A549 (cell line): ENCODE measurements at regions not wholly inside any gene's neighbourhood (a gene's known extent, or its start where the extent isn't known, plus 50 kb on each side); places are given as distances from the start of the nearest gene placed in this dataset.

ENCODE experiments used
- ATAC-seq, 2 experiments: fragments of 200-7000 bp in 1 of 2; fragments of >200 bp in 1 of 2; cut with Nextera tagmentation in 1 of 2; cut with Tn5 transposase in 1 of 2; 3 replicates each; pipeline versions ENCODE4 v1.8.0 to v1.9.1; 2018 to 2020; ENCODE audit warnings: mild to moderate bottlenecking in 1 of 2, moderate library complexity in 1 of 2
- CTCF ChIA-PET: fragments of 300-600 bp; sonication (Branson Sonifier 250); formaldehyde crosslinking; extraction: SDS; loops from one replicate; lab custom pipeline; 2021; ENCODE audit warnings: antibody characterized with exemption, inconsistent platforms; lab: Yijun Ruan, JAX
- POLR2A ChIA-PET: fragments of 350-600 bp; formaldehyde crosslinking; extraction: SDS; loops from one replicate; lab custom pipeline; 2021; ENCODE audit warnings: antibody characterized with exemption, inconsistent platforms; lab: Yijun Ruan, JAX
- DNase-seq, 2 experiments: peaks; one replicate each; pipeline versions ENCODE4 v3.0.0 to v3.0.0-alpha.2; 2011 to 2016; ENCODE audit warnings: low read depth in 1 of 2, low spot score in 1 of 2
- FAIRE-seq: peaks from 2 replicates; lab custom pipeline; 2011; peaks lifted over from hg19 to GRCh38; lab: Jason Lieb, UNC
- H3K27ac ChIP-seq, 2 experiments: fragments of >200 bp; sonication (Bioruptor Twin); formaldehyde crosslinking; 3 replicates each; pipeline ENCODE4 v1.5.1; 2016 to 2017
- H3K4me1 ChIP-seq: fragments of >200 bp; sonication (Bioruptor Twin); formaldehyde crosslinking; 3 replicates; pipeline ENCODE4 v1.6.1; 2016
- H3K4me2 ChIP-seq: fragments of >200 bp; sonication (Bioruptor Twin); formaldehyde crosslinking; 3 replicates; pipeline ENCODE4 v1.6.1; 2016
- H3K4me3 ChIP-seq: fragments of >200 bp; sonication (Bioruptor Twin); formaldehyde crosslinking; 3 replicates; pipeline ENCODE4 v1.5.1; 2016
- H3K9me3 ChIP-seq: fragments of >200 bp; sonication (Bioruptor Twin); formaldehyde crosslinking; 3 replicates; pipeline ENCODE4 v1.6.1; 2016
- CBX2 ChIP-seq: fragments of 200-600 bp; sonication (generic); IDR thresholded peaks from 2 replicates; pipeline ENCODE4 v1.6.1; 2016; ENCODE audit warnings: low read depth, mild to moderate bottlenecking, borderline replicate concordance
- CBX8 ChIP-seq: fragments of 200-600 bp; sonication (generic); IDR thresholded peaks from 2 replicates; pipeline ENCODE4 v1.6.1; 2016
- CEBPB ChIP-seq, 2 experiments: fragments of >200 bp in 1 of 2; sonication (Bioruptor Twin) in 1 of 2; formaldehyde crosslinking in 1 of 2; IDR thresholded peaks; 2 replicates each; pipeline ENCODE4 v1.6.1; 2012 to 2016
- CHD4 ChIP-seq: fragments of 200-600 bp; sonication (generic); IDR thresholded peaks from 2 replicates; pipeline ENCODE4 v1.6.1; 2016; ENCODE audit warnings: antibody characterized with exemption, mild to moderate bottlenecking, borderline replicate concordance
- FOSB ChIP-seq: fragments of 250-450 bp; sonication (Bioruptor Pico); IDR thresholded peaks from 2 replicates; pipeline ENCODE4 v1.5.0; 2020; ENCODE audit warnings: mild to moderate bottlenecking, moderate library complexity
- FOXS1 ChIP-seq: fragments of 250-450 bp; sonication (Bioruptor Pico); IDR thresholded peaks from 2 replicates; pipeline ENCODE4 v1.5.0; 2020; ENCODE audit warnings: mild to moderate bottlenecking, moderate library complexity
- GATA3 ChIP-seq: IDR thresholded peaks from 2 replicates; pipeline ENCODE4 v1.6.1; 2012; ENCODE audit warnings: borderline replicate concordance
- HOXA7 ChIP-seq: fragments of 250-450 bp; sonication (Bioruptor Pico); IDR thresholded peaks from 2 replicates; pipeline ENCODE4 v1.5.0; 2020; ENCODE audit warnings: mild to moderate bottlenecking, moderate library complexity
- HOXB5 ChIP-seq: fragments of 250-450 bp; sonication (Bioruptor Pico); IDR thresholded peaks from 2 replicates; pipeline ENCODE4 v1.5.0; 2020; ENCODE audit warnings: mild to moderate bottlenecking, moderate library complexity
- JUNB ChIP-seq: fragments of >200 bp; sonication (Bioruptor Twin); formaldehyde crosslinking; IDR thresholded peaks from 2 replicates; pipeline ENCODE4 v1.6.1; 2016
- KDM1A ChIP-seq: fragments of 200-600 bp; sonication (generic); IDR thresholded peaks from 2 replicates; pipeline ENCODE4 v1.6.1; 2016; ENCODE audit warnings: low read depth, mild to moderate bottlenecking
- MAFK ChIP-seq: fragments of 450-650 bp; IDR thresholded peaks from 2 replicates; pipeline ENCODE4 v1.6.1; 2014; ENCODE audit not compliant: partially characterized antibody
- NFE2L2 ChIP-seq: fragments of 150-350 bp; conservative IDR thresholded peaks from 2 replicates; pipeline ENCODE4 v1.6.1; 2014; ENCODE audit warnings: low read length
- NPAS2 ChIP-seq: fragments of 250-450 bp; sonication (Bioruptor Pico); IDR thresholded peaks from 2 replicates; pipeline ENCODE4 v1.8.0; 2022; ENCODE audit warnings: mild to moderate bottlenecking, moderate library complexity, borderline replicate concordance
- NR3C1 ChIP-seq: fragments of >200 bp; sonication (Bioruptor Twin); formaldehyde crosslinking; IDR thresholded peaks from 3 replicates; pipeline ENCODE4 v1.6.1; 2017
- RCOR1 ChIP-seq: fragments of 150-350 bp; IDR thresholded peaks from 2 replicates; pipeline ENCODE4 v1.6.1; 2014; ENCODE audit warnings: antibody characterized with exemption, low read length, low read depth
- RFX5 ChIP-seq: fragments of 450-650 bp; IDR thresholded peaks from 2 replicates; pipeline ENCODE4 v1.7.1; 2014; ENCODE audit warnings: antibody characterized with exemption, mild to moderate bottlenecking, moderate library complexity
- SMC3 ChIP-seq: fragments of >200 bp; sonication (Bioruptor Twin); formaldehyde crosslinking; IDR thresholded peaks from 3 replicates; pipeline ENCODE4 v1.6.1; 2018; ENCODE audit warnings: inconsistent platforms
- TP53 ChIP-seq: fragments of 250-450 bp; sonication (Bioruptor Pico); IDR thresholded peaks from 2 replicates; pipeline ENCODE4 v1.5.0; 2021; ENCODE audit warnings: mild to moderate bottlenecking, moderate library complexity
- ZC3H11A ChIP-seq: fragments of 450-650 bp; IDR thresholded peaks from 2 replicates; pipeline ENCODE4 v1.6.1; 2014; ENCODE audit warnings: antibody characterized with exemption, mild to moderate bottlenecking
- WGBS: methylation state at CpG from one replicate; pipeline ENCODE4 v1.1.6; 2017; ENCODE audit errors: missing lambda C conversion rate; 5-methylcytosine and 5-hydroxymethylcytosine counted together
- TF ChIP-seq, protein P1 (sequence below): fragments of 250-450 bp; sonication (Bioruptor Pico); IDR thresholded peaks from 2 replicates; pipeline ENCODE4 v1.5.0; 2021; ENCODE audit warnings: mild to moderate bottlenecking, moderate library complexity, borderline replicate concordance
- TF ChIP-seq, protein P2 (sequence below): fragments of 450-650 bp; IDR thresholded peaks from 2 replicates; pipeline ENCODE4 v1.6.1; 2014; ENCODE audit warnings: antibody characterized with exemption
- TF ChIP-seq, protein P3 (sequence below): fragments of >200 bp; sonication (Bioruptor Twin); formaldehyde crosslinking; IDR thresholded peaks from 3 replicates; pipeline ENCODE4 v1.6.1; 2016
- TF ChIP-seq, protein P4 (sequence below): IDR thresholded peaks from 2 replicates; pipeline ENCODE4 v1.6.1; 2012; ENCODE audit warnings: low read depth, borderline replicate concordance
- TF ChIP-seq, protein P5 (sequence below): fragments of 200-600 bp; sonication (generic); IDR thresholded peaks from 2 replicates; pipeline ENCODE4 v1.6.1; 2016; ENCODE audit warnings: antibody characterized with exemption, mild to moderate bottlenecking, moderate library complexity
- TF ChIP-seq, protein P6 (sequence below): IDR thresholded peaks from 2 replicates; pipeline ENCODE4 v1.6.1; 2012
- TF ChIP-seq, protein P7 (sequence below): fragments of >200 bp; sonication (Bioruptor Twin); formaldehyde crosslinking; IDR thresholded peaks from 3 replicates; pipeline ENCODE4 v1.5.1; 2016
- TF ChIP-seq, protein P8 (sequence below): fragments of 250-450 bp; sonication (Bioruptor Pico); IDR thresholded peaks from 2 replicates; pipeline ENCODE4 v1.5.0; 2020; ENCODE audit warnings: low read depth, mild to moderate bottlenecking, moderate library complexity

DNA sequence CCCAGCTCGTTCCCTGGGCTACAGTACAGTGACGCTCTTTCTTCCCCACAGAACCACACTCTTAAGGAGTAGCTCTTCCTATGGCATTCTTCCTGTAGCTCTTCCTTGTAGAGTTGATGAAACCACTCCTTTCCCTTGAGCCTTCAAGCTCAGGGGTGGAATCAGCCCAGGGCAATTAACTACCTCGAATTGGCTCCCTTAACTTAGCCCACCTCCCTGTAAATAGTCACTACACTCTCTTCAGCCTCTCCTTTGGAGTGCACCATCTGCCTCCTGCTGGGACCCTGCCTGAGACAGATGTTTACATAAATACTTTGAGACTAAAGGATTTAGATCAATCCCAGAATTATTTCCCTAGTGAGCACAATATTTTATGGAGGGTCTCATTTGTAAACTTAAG lies 537.8 kb upstream of the AUTS2 start (continued):
- TF ChIP-seq, protein P1, sequence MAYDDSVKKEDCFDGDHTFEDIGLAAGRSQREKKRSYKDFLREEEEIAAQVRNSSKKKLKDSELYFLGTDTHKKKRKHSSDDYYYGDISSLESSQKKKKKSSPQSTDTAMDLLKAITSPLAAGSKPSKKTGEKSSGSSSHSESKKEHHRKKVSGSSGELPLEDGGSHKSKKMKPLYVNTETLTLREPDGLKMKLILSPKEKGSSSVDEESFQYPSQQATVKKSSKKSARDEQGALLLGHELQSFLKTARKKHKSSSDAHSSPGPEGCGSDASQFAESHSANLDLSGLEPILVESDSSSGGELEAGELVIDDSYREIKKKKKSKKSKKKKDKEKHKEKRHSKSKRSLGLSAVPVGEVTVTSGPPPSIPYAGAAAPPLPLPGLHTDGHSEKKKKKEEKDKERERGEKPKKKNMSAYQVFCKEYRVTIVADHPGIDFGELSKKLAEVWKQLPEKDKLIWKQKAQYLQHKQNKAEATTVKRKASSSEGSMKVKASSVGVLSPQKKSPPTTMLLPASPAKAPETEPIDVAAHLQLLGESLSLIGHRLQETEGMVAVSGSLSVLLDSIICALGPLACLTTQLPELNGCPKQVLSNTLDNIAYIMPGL (CRISPR knock-in tag), result no peak
- no peak for TF ChIP-seq NFE2L2
- TF ChIP-seq TP53, result no peak
- TF ChIP-seq RCOR1, result no peak
- no peak for TF ChIP-seq JUNB
- TF ChIP-seq NR3C1, result no peak
- no peak for TF ChIP-seq CEBPB (IDR thresholded peaks at IDR 0.05)
- TF ChIP-seq, protein P2, sequence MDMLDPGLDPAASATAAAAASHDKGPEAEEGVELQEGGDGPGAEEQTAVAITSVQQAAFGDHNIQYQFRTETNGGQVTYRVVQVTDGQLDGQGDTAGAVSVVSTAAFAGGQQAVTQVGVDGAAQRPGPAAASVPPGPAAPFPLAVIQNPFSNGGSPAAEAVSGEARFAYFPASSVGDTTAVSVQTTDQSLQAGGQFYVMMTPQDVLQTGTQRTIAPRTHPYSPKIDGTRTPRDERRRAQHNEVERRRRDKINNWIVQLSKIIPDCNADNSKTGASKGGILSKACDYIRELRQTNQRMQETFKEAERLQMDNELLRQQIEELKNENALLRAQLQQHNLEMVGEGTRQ, result no peak
- TF ChIP-seq HOXB5, result no peak
- TF ChIP-seq, protein P3, sequence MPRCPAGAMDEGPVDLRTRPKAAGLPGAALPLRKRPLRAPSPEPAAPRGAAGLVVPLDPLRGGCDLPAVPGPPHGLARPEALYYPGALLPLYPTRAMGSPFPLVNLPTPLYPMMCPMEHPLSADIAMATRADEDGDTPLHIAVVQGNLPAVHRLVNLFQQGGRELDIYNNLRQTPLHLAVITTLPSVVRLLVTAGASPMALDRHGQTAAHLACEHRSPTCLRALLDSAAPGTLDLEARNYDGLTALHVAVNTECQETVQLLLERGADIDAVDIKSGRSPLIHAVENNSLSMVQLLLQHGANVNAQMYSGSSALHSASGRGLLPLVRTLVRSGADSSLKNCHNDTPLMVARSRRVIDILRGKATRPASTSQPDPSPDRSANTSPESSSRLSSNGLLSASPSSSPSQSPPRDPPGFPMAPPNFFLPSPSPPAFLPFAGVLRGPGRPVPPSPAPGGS, result no peak
- TF ChIP-seq SMC3, result no peak

DNA sequence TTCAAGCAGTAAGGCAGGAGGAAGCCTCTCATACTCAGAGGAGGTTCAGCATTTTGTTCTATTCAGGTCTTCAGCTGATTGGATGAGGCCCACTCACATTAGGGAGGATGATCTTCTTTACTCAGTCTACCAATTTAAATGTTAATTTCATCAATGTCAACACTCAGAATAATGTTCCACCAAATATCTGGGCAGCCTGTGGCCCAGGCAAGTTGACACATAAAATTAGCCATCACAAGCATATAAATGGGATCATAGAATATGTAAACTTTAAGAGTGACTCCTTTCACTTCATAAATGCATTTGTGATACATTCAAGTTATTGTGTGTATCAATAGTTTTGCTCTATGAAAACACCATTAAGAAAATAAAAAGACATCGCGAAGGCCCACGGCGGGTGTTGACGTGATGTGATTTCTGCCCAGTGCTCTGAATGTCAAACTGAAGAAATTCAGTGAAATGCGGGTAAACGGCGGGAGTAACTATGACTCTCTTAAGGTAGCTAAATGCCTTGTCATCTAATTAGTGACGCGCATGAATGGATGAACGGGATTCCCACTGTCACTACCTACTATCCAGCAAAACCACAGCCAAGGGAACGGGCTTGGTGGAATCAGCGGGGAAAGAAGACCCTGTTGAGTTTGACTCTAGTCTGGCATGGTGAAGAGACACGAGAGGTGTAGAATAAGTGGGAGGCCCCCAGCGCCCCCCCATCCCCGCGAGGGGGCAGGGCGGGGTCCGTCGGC lies 536.1 kb upstream of the AUTS2 start:
- TF ChIP-seq GATA3 (no peak), RFX5 (no peak), FOSB (no peak), ZC3H11A (no peak), FOXS1 (CRISPR knock-in tag) (no peak), NPAS2 (no peak), MAFK (no peak), KDM1A (no peak), CBX2 (no peak), CHD4 (no peak), HOXA7 (CRISPR knock-in tag) (no peak), CBX8 (no peak)
- TF ChIP-seq, protein P4, sequence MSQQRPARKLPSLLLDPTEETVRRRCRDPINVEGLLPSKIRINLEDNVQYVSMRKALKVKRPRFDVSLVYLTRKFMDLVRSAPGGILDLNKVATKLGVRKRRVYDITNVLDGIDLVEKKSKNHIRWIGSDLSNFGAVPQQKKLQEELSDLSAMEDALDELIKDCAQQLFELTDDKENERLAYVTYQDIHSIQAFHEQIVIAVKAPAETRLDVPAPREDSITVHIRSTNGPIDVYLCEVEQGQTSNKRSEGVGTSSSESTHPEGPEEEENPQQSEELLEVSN, result no peak
- TF ChIP-seq, protein P5, sequence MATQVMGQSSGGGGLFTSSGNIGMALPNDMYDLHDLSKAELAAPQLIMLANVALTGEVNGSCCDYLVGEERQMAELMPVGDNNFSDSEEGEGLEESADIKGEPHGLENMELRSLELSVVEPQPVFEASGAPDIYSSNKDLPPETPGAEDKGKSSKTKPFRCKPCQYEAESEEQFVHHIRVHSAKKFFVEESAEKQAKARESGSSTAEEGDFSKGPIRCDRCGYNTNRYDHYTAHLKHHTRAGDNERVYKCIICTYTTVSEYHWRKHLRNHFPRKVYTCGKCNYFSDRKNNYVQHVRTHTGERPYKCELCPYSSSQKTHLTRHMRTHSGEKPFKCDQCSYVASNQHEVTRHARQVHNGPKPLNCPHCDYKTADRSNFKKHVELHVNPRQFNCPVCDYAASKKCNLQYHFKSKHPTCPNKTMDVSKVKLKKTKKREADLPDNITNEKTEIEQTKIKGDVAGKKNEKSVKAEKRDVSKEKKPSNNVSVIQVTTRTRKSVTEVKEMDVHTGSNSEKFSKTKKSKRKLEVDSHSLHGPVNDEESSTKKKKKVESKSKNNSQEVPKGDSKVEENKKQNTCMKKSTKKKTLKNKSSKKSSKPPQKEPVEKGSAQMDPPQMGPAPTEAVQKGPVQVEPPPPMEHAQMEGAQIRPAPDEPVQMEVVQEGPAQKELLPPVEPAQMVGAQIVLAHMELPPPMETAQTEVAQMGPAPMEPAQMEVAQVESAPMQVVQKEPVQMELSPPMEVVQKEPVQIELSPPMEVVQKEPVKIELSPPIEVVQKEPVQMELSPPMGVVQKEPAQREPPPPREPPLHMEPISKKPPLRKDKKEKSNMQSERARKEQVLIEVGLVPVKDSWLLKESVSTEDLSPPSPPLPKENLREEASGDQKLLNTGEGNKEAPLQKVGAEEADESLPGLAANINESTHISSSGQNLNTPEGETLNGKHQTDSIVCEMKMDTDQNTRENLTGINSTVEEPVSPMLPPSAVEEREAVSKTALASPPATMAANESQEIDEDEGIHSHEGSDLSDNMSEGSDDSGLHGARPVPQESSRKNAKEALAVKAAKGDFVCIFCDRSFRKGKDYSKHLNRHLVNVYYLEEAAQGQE, result no peak
- TF ChIP-seq, protein P6, sequence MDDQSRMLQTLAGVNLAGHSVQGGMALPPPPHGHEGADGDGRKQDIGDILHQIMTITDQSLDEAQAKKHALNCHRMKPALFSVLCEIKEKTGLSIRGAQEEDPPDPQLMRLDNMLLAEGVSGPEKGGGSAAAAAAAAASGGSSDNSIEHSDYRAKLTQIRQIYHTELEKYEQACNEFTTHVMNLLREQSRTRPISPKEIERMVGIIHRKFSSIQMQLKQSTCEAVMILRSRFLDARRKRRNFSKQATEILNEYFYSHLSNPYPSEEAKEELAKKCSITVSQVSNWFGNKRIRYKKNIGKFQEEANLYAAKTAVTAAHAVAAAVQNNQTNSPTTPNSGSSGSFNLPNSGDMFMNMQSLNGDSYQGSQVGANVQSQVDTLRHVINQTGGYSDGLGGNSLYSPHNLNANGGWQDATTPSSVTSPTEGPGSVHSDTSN, result no peak
- TF ChIP-seq, protein P7, sequence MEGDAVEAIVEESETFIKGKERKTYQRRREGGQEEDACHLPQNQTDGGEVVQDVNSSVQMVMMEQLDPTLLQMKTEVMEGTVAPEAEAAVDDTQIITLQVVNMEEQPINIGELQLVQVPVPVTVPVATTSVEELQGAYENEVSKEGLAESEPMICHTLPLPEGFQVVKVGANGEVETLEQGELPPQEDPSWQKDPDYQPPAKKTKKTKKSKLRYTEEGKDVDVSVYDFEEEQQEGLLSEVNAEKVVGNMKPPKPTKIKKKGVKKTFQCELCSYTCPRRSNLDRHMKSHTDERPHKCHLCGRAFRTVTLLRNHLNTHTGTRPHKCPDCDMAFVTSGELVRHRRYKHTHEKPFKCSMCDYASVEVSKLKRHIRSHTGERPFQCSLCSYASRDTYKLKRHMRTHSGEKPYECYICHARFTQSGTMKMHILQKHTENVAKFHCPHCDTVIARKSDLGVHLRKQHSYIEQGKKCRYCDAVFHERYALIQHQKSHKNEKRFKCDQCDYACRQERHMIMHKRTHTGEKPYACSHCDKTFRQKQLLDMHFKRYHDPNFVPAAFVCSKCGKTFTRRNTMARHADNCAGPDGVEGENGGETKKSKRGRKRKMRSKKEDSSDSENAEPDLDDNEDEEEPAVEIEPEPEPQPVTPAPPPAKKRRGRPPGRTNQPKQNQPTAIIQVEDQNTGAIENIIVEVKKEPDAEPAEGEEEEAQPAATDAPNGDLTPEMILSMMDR, result no peak
- TF ChIP-seq, protein P8, sequence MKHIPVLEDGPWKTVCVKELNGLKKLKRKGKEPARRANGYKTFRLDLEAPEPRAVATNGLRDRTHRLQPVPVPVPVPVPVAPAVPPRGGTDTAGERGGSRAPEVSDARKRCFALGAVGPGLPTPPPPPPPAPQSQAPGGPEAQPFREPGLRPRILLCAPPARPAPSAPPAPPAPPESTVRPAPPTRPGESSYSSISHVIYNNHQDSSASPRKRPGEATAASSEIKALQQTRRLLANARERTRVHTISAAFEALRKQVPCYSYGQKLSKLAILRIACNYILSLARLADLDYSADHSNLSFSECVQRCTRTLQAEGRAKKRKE (CRISPR knock-in tag), result no peak
- Histone ChIP-seq H3K27ac (no peak overlapping the region), H3K4me3 (no peak overlapping the region), H3K9me3 (peaks cover 5% of the 10 kb centered on the region; the same call in 1 of the 3 replicates), H3K4me1 (no peaks in the 10 kb centered on the region), H3K4me2 (no peak overlapping the region)
- no peak for DNase-seq
- 77% methylated on average over 15 of the region's 20 CpGs for WGBS
- ChIA-PET CTCF (no interaction called here), POLR2A (no interaction called here)
- FAIRE-seq, result no peak
- ATAC-seq, result no peak
